K562 (cell line): ENCODE measurements at regions not wholly inside any gene's neighbourhood (a gene's known extent, or its start where the extent isn't known, plus 50 kb on each side); places are given as distances from the start of the nearest gene placed in this dataset.

Experiments used
- ATAC-seq: fragments of 200-7000 bp; cut with Tn5 transposase; 3 replicates; pipeline ENCODE4 v1.9.1; 2020; ENCODE audit warnings: moderate library complexity
- BruUV-seq: library from RNA; stranded (reverse); fragments of 400-500 nt; replicated peaks from 2 replicates; lab custom pipeline; 2021; lab: Mats Ljungman, UMichigan
- CTCF ChIA-PET: fragments of 300-600 bp; formaldehyde crosslinking; extraction: SDS; loops from one replicate; lab custom pipeline; 2021; ENCODE audit warnings: low intra/inter-chr PET ratio; lab: Yijun Ruan, JAX
- POLR2A ChIA-PET: fragments of 300-600, 350-650 bp; sonication (Branson Sonifier 250); formaldehyde crosslinking; extraction: SDS; loops from one replicate; lab custom pipeline; 2021; ENCODE audit warnings: antibody characterized with exemption, inconsistent platforms; lab: Yijun Ruan, JAX
- DNase-seq, 4 experiments: peaks; one replicate each; pipeline versions ENCODE4 v3.0.0 to v3.0.0-alpha.2; 2011 to 2018; ENCODE audit warnings: low spot score in 3 of 4, mixed read lengths in 3 of 4; ENCODE audit errors: extremely low read depth in 1 of 4
- FAIRE-seq: peaks from 2 replicates; lab custom pipeline; 2011; peaks lifted over from hg19 to GRCh38; lab: Jason Lieb, UNC
- H2AFZ ChIP-seq: 2 replicates; pipeline ENCODE4 v1.6.0; 2011; ENCODE audit warnings: low read depth, low read length, control low read depth, inconsistent platforms
- H3K27ac ChIP-seq: fragments of 200-600 bp; 3 replicates; pipeline ENCODE4 v1.8.0; 2011; ENCODE audit warnings: low read depth, mild to moderate bottlenecking, control low read depth, inconsistent platforms, low read length, moderate library complexity, mixed read lengths; ENCODE audit errors: extremely low read depth
- H3K27me3 ChIP-seq, 2 experiments: fragments of 300-600 bp in 1 of 2; 2 replicates in 1 of 2; 3 replicates in 1 of 2; pipeline versions ENCODE4 v1.6.0 to v1.8.0; 2011; ENCODE audit warnings: inconsistent platforms in 2 of 2, low read length in 2 of 2, mild to moderate bottlenecking in 1 of 2, mixed read lengths in 1 of 2, moderate library complexity in 1 of 2; ENCODE audit not compliant: control insufficient read depth in 2 of 2, insufficient read depth in 2 of 2
- H3K36me3 ChIP-seq: fragments of 300-600 bp; 3 replicates; pipeline ENCODE4 v1.8.0; 2011; ENCODE audit warnings: mild to moderate bottlenecking, low read length, inconsistent platforms; ENCODE audit not compliant: control insufficient read depth, insufficient read depth
- H3K4me1 ChIP-seq, 2 experiments: fragments of 200-600 bp in 1 of 2; replicated peaks in 1 of 2; 2 replicates in 1 of 2; 3 replicates in 1 of 2; pipeline versions ENCODE4 v1.5.1 to v1.8.0; 2011; ENCODE audit warnings: inconsistent platforms in 2 of 2, low read length in 2 of 2, mild to moderate bottlenecking in 1 of 2, mixed read lengths in 1 of 2, moderate library complexity in 1 of 2; ENCODE audit not compliant: control insufficient read depth in 2 of 2, insufficient read depth in 2 of 2
- H3K4me2 ChIP-seq: 2 replicates; pipeline ENCODE4 v1.6.1; 2011; ENCODE audit warnings: low read length, control low read depth, inconsistent platforms, mixed read lengths; ENCODE audit not compliant: insufficient read depth
- H3K4me3 ChIP-seq: fragments of 200-600 bp; sonication (generic), shearing (Covaris generic); 2 replicates; pipeline ENCODE4 v1.5.1; 2016; ENCODE audit warnings: control low read depth, inconsistent platforms
- H3K79me2 ChIP-seq: fragments of 200-600 bp; 3 replicates; pipeline ENCODE4 v1.8.0; 2011; ENCODE audit warnings: low read length, inconsistent platforms; ENCODE audit not compliant: control insufficient read depth, insufficient read depth
- H3K9ac ChIP-seq, 2 experiments: 2 replicates each; pipeline versions ENCODE4 v1.6.0 to v1.6.1; 2011; ENCODE audit warnings: low read depth in 2 of 2, low read length in 2 of 2, control low read depth in 1 of 2, inconsistent platforms in 1 of 2, mild to moderate bottlenecking in 1 of 2, mixed read lengths in 1 of 2; ENCODE audit not compliant: insufficient read depth in 1 of 2
- H3K9me1 ChIP-seq: one replicate; pipeline ENCODE4 v1.6.0; 2011; ENCODE audit warnings: inconsistent platforms, mild to moderate bottlenecking, low read length, moderate library complexity; ENCODE audit not compliant: control insufficient read depth, insufficient read depth
- H3K9me3 ChIP-seq: replicated peaks from 2 replicates; pipeline ENCODE4 v1.5.1; 2011; ENCODE audit warnings: low read depth, low read length, inconsistent platforms; ENCODE audit not compliant: control insufficient read depth, insufficient read depth
- H4K20me1 ChIP-seq: replicated peaks from 2 replicates; pipeline ENCODE4 v1.6.1; 2011; ENCODE audit warnings: low read length, inconsistent platforms, mixed read lengths; ENCODE audit not compliant: control insufficient read depth, insufficient read depth
- HMG20B ChIP-seq: fragments of 250-450 bp; sonication (Bioruptor Pico); IDR thresholded peaks from 2 replicates; pipeline ENCODE4 v1.5.0; 2021; ENCODE audit warnings: mild to moderate bottlenecking
- MCM3 ChIP-seq: fragments of 450-650 bp; IDR thresholded peaks from 2 replicates; pipeline ENCODE4 v1.6.1; 2016
- NFE2L1 ChIP-seq: fragments of 450-650 bp; IDR thresholded peaks from 2 replicates; pipeline ENCODE4 v1.6.1; 2016; ENCODE audit warnings: missing genetic modification characterization, low read depth, mild to moderate bottlenecking, missing compliant biosample characterization, moderate library complexity, borderline replicate concordance
- PURB ChIP-seq: sonication (generic); formaldehyde crosslinking; IDR thresholded peaks from 2 replicates; pipeline ENCODE4 v1.9.0; 2021; ENCODE audit warnings: low read depth, mild to moderate bottlenecking, missing genetic modification reagents
- SREBF2 ChIP-seq: sonication (generic); formaldehyde crosslinking; IDR thresholded peaks from 2 replicates; pipeline ENCODE4 v1.4.0; 2020; ENCODE audit warnings: mild to moderate bottlenecking, missing genetic modification reagents
- SRSF9 ChIP-seq: fragments of 200-400 bp; formaldehyde crosslinking; IDR thresholded peaks from 2 replicates; pipeline ENCODE4 v1.6.1; 2017; ENCODE audit warnings: low read depth, low read length, borderline replicate concordance
- ZBTB26 ChIP-seq: fragments of 450-650 bp; formaldehyde crosslinking; IDR thresholded peaks from 2 replicates; pipeline ENCODE4 v1.4.0; 2022; ENCODE audit warnings: missing genetic modification characterization
- ZNF133 ChIP-seq: fragments of 250-450 bp; sonication (Bioruptor Pico); IDR thresholded peaks from 2 replicates; pipeline ENCODE4 v1.4.0; 2020; ENCODE audit warnings: mild to moderate bottlenecking
- ZNF311 ChIP-seq: fragments of 250-450 bp; sonication (Bioruptor Pico); IDR thresholded peaks from 2 replicates; pipeline ENCODE4 v1.4.0; 2020; ENCODE audit warnings: mild to moderate bottlenecking, moderate library complexity
- ZNF780A ChIP-seq: fragments of 250-450 bp; sonication (Bioruptor Pico); IDR thresholded peaks from 2 replicates; pipeline ENCODE4 v1.5.0; 2021; ENCODE audit warnings: mild to moderate bottlenecking
- ZNF830 ChIP-seq: fragments of 250-450 bp; sonication (Bioruptor Pico); IDR thresholded peaks from 2 replicates; pipeline ENCODE4 v1.5.0; 2021; ENCODE audit warnings: mild to moderate bottlenecking
- WGBS: fragments of 100-300 bp; shearing (Covaris generic); methylation state at CpG from one replicate; pipeline ENCODE4 v1.1.6; 2016; ENCODE audit warnings: low coverage, mixed read lengths; ENCODE audit not compliant: insufficient coverage; ENCODE audit errors: missing lambda C conversion rate; 5-methylcytosine and 5-hydroxymethylcytosine counted together
- in situ Hi-C: fragments of 300-500 bp; cut with MboI; formaldehyde crosslinking; loops from 4 replicates; pipeline ENCODE4 v1.15.0; 2018; ENCODE audit warnings: inconsistent platforms, mixed read lengths
- intact Hi-C: fragments of 100-400 bp; cut with micrococcal nuclease; formaldehyde crosslinking; loops from 2 replicates; pipeline ENCODE4 v1.14.2; 2022
- TF ChIP-seq, protein P1 (sequence below), 2 experiments: fragments of 450-650 bp in 1 of 2; sonication (generic) in 1 of 2; formaldehyde crosslinking in 1 of 2; IDR thresholded peaks; 2 replicates each; pipeline versions ENCODE4 v1.7.1 to v1.9.0; 2016 to 2022; ENCODE audit warnings: inconsistent platforms in 1 of 2, mild to moderate bottlenecking in 1 of 2, missing genetic modification reagents in 1 of 2

- DNase-seq (no peak), ATAC-seq (no peak), FAIRE-seq (no peak)
- H3K27ac ChIP-seq = no peak overlapping the region
- POLR2A ChIA-PET = no interaction called here
- WGBS = 0% methylated on average over 2 of the region's 2 CpGs
- in situ Hi-C loops = no loop called here
- no peaks in the 10 kb centered on the region for H3K79me2 ChIP-seq
- H3K4me1 ChIP-seq = no peaks in the 10 kb centered on the region
- H3K9me3 ChIP-seq = no peaks in the 10 kb centered on the region
- BruUV-seq = no TSS peak
- H3K36me3 ChIP-seq = no peaks in the 10 kb centered on the region
- H3K27me3 ChIP-seq = no peaks in the 10 kb centered on the region
- TF ChIP-seq ZBTB26 (CRISPR knock-in tag) (no peak), HMG20B (CRISPR knock-in tag) (no peak), NFE2L1 (no peak), ZNF830 (CRISPR knock-in tag) (no peak), SREBF2 (CRISPR knock-in tag) (no peak), ZNF780A (no peak), MCM3 (no peak), ZNF133 (CRISPR knock-in tag) (no peak), ZNF311 (CRISPR knock-in tag) (no peak), SRSF9 (no peak), PURB (CRISPR knock-in tag) (no peak)
- TF ChIP-seq, protein P1, sequence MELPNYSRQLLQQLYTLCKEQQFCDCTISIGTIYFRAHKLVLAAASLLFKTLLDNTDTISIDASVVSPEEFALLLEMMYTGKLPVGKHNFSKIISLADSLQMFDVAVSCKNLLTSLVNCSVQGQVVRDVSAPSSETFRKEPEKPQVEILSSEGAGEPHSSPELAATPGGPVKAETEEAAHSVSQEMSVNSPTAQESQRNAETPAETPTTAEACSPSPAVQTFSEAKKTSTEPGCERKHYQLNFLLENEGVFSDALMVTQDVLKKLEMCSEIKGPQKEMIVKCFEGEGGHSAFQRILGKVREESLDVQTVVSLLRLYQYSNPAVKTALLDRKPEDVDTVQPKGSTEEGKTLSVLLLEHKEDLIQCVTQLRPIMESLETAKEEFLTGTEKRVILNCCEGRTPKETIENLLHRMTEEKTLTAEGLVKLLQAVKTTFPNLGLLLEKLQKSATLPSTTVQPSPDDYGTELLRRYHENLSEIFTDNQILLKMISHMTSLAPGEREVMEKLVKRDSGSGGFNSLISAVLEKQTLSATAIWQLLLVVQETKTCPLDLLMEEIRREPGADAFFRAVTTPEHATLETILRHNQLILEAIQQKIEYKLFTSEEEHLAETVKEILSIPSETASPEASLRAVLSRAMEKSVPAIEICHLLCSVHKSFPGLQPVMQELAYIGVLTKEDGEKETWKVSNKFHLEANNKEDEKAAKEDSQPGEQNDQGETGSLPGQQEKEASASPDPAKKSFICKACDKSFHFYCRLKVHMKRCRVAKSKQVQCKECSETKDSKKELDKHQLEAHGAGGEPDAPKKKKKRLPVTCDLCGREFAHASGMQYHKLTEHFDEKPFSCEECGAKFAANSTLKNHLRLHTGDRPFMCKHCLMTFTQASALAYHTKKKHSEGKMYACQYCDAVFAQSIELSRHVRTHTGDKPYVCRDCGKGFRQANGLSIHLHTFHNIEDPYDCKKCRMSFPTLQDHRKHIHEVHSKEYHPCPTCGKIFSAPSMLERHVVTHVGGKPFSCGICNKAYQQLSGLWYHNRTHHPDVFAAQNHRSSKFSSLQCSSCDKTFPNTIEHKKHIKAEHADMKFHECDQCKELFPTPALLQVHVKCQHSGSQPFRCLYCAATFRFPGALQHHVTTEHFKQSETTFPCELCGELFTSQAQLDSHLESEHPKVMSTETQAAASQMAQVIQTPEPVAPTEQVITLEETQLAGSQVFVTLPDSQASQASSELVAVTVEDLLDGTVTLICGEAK (IDR thresholded peaks at IDR 0.05) = no peak
- TF ChIP-seq, protein P1 (CRISPR knock-in tag; IDR thresholded peaks at IDR 0.05) = no peak
- no peaks in the 10 kb centered on the region for H3K9me1 ChIP-seq
- H2AFZ ChIP-seq = no peak overlapping the region
- no peak overlapping the region for H3K4me3 ChIP-seq
- H3K4me2 ChIP-seq = no peak overlapping the region
- CTCF ChIA-PET = no interaction called here
- H4K20me1 ChIP-seq = no peaks in the 10 kb centered on the region
- no peak overlapping the region for H3K9ac ChIP-seq
- intact Hi-C loops = no loop called here
Observed at GRCh38 chr11:43164831-43165230, 147.0 kb upstream of the API5 start.
